NCI-H128 (cell line): ENCODE measurements at regions not wholly inside any gene's neighbourhood (a gene's known extent, or its start where the extent isn't known, plus 50 kb on each side); places are given as distances from the start of the nearest gene placed in this dataset.

ENCODE experiments used
- DNase-seq: peaks from one replicate; lab custom pipeline; 2025; ENCODE audit not compliant: unreplicated experiment; lab: John Stamatoyannopoulos, UW

GRCh38 chr6:113076116-113076515 lies 729.0 kb downstream of the RFPL4B start:
- DNase-seq: no peak

GRCh38 chr6:113076816-113077215 lies 729.7 kb downstream of the RFPL4B start:
- DNase-seq: no peak

- DNase-seq: no peak
Observed at GRCh38 chr6:113077794-113078193, 730.7 kb downstream of the RFPL4B start.

GRCh38 chr6:113078791-113079190 lies 731.7 kb downstream of the RFPL4B start:
- DNase-seq: no peak

GRCh38 chr6:113082745-113083144 lies 735.6 kb downstream of the RFPL4B start:
- no peak for DNase-seq

- no peak for DNase-seq
Observed at GRCh38 chr6:113083947-113084346, 736.8 kb downstream of the RFPL4B start.

GRCh38 chr6:113089056-113089455 lies 741.9 kb downstream of the RFPL4B start:
- no peak for DNase-seq

- no peak for DNase-seq
Observed at GRCh38 chr6:113092795-113093194, 745.7 kb downstream of the RFPL4B start.

- no peak for DNase-seq
Observed at GRCh38 chr6:113094779-113095178, 747.6 kb downstream of the RFPL4B start.

- DNase-seq: no peak
Observed at GRCh38 chr6:113095841-113096240, 748.7 kb downstream of the RFPL4B start.

GRCh38 chr6:113102761-113103160 lies 754.4 kb upstream of the MARCKS start:
- DNase-seq: no peak

GRCh38 chr6:113103634-113104361 lies 753.3 kb upstream of the MARCKS start:
- no peak for DNase-seq

GRCh38 chr6:113104541-113104940 lies 752.6 kb upstream of the MARCKS start:
- no peak for DNase-seq

GRCh38 chr6:113104951-113105350 lies 752.2 kb upstream of the MARCKS start:
- no peak for DNase-seq

- DNase-seq: no peak
Observed at GRCh38 chr6:113110211-113110610, 746.9 kb upstream of the MARCKS start.

GRCh38 chr6:113111550-113111949 lies 745.6 kb upstream of the MARCKS start:
- DNase-seq: no peak

- no peak for DNase-seq
Observed at GRCh38 chr6:113112086-113112485, 745.1 kb upstream of the MARCKS start.

- no peak for DNase-seq
Observed at GRCh38 chr6:113115196-113115595, 741.9 kb upstream of the MARCKS start.

GRCh38 chr6:113120224-113120581 lies 736.9 kb upstream of the MARCKS start:
- DNase-seq: no peak

- no peak for DNase-seq
Observed at GRCh38 chr6:113120582-113121285, 736.4 kb upstream of the MARCKS start.

GRCh38 chr6:113121571-113121970 lies 735.6 kb upstream of the MARCKS start:
- no peak for DNase-seq

- no peak for DNase-seq
Observed at GRCh38 chr6:113122060-113122459, 735.1 kb upstream of the MARCKS start.

GRCh38 chr6:113125626-113126025 lies 731.5 kb upstream of the MARCKS start:
- DNase-seq: no peak
